HEK293 (cell line): ENCODE measurements at regions not wholly inside any gene's neighbourhood (a gene's known extent, or its start where the extent isn't known, plus 50 kb on each side); places are given as distances from the start of the nearest gene placed in this dataset.

Experiments used
- CTCF ChIA-PET: fragments of 350-600 bp; formaldehyde crosslinking; extraction: SDS; loops from one replicate; lab custom pipeline; 2021; ENCODE audit warnings: antibody characterized with exemption; lab: Yijun Ruan, JAX
- POLR2A ChIA-PET: fragments of 300-600 bp; formaldehyde crosslinking; extraction: SDS; loops from one replicate; lab custom pipeline; 2020; ENCODE audit warnings: antibody characterized with exemption, inconsistent platforms; lab: Yijun Ruan, JAX
- H3K27ac ChIP-seq: fragments of 200-500 bp; sonication (Bioruptor generic); 2 replicates; pipeline ENCODE4 v1.5.1; 2014; ENCODE audit warnings: low read depth, low read length, control low read depth, inconsistent platforms; ENCODE audit errors: extremely low read depth
- H3K36me3 ChIP-seq, 2 experiments: fragments of 200-500 bp in 1 of 2; sonication (Bioruptor generic) in 1 of 2; 1 replicate in 1 of 2; 2 replicates in 1 of 2; pipeline ENCODE4 v1.5.1; 2014 to 2017; ENCODE audit warnings: inconsistent platforms in 2 of 2, low read length in 2 of 2; ENCODE audit not compliant: control insufficient read depth in 2 of 2, insufficient read depth in 1 of 2
- H3K4me1 ChIP-seq: fragments of 200-500 bp; sonication (Bioruptor generic); 2 replicates; pipeline ENCODE4 v1.5.1; 2014; ENCODE audit warnings: mild to moderate bottlenecking, low read length, inconsistent platforms; ENCODE audit not compliant: control insufficient read depth, insufficient read depth
- H3K4me3 ChIP-seq: 2 replicates; pipeline ENCODE4 v1.5.1; 2011; ENCODE audit warnings: low read depth, mild to moderate bottlenecking, control low read depth, low read length, moderate library complexity
- H3K9me3 ChIP-seq: fragments of 200-500 bp; sonication (Bioruptor generic); 2 replicates; pipeline ENCODE4 v1.5.1; 2014; ENCODE audit warnings: low read depth, low read length, inconsistent platforms; ENCODE audit not compliant: control insufficient read depth, insufficient read depth
- BCL11A ChIP-seq: fragments of 450-650 bp; formaldehyde crosslinking; IDR thresholded peaks from 2 replicates; pipeline ENCODE4 v1.5.1; 2016; ENCODE audit warnings: low read depth, missing biosample characterization, missing genetic modification characterization
- GFI1B ChIP-seq: fragments of 450-650 bp; formaldehyde crosslinking; IDR thresholded peaks from 2 replicates; pipeline ENCODE4 v1.5.1; 2016; ENCODE audit warnings: missing biosample characterization, missing genetic modification characterization
- PRDM10 ChIP-seq: fragments of 450-650 bp; formaldehyde crosslinking; IDR thresholded peaks from 2 replicates; pipeline ENCODE4 v1.5.1; 2016; ENCODE audit warnings: missing biosample characterization, missing genetic modification characterization
- SCRT1 ChIP-seq: fragments of 450-650 bp; formaldehyde crosslinking; IDR thresholded peaks from 2 replicates; pipeline ENCODE4 v1.5.1; 2016; ENCODE audit warnings: missing biosample characterization, missing genetic modification characterization, borderline replicate concordance
- SCRT2 ChIP-seq: fragments of 450-650 bp; formaldehyde crosslinking; IDR thresholded peaks from 2 replicates; pipeline ENCODE4 v1.5.1; 2016; ENCODE audit warnings: missing biosample characterization, missing genetic modification characterization
- ZBTB7A ChIP-seq: fragments of 450-650 bp; formaldehyde crosslinking; IDR thresholded peaks from 2 replicates; pipeline ENCODE4 v1.5.1; 2016; ENCODE audit warnings: low read depth, missing biosample characterization, missing genetic modification characterization
- ZNF157 ChIP-seq: fragments of 450-650 bp; formaldehyde crosslinking; IDR thresholded peaks from 2 replicates; pipeline ENCODE4 v1.5.1; 2016; ENCODE audit warnings: missing biosample characterization, missing genetic modification characterization
- ZNF560 ChIP-seq: fragments of 450-650 bp; formaldehyde crosslinking; IDR thresholded peaks from 2 replicates; pipeline ENCODE4 v1.5.1; 2017; ENCODE audit warnings: missing biosample characterization, missing genetic modification characterization, borderline replicate concordance
- ZNF658 ChIP-seq: fragments of 450-650 bp; formaldehyde crosslinking; IDR thresholded peaks from 2 replicates; pipeline ENCODE4; 2016; ENCODE audit warnings: missing biosample characterization, missing genetic modification characterization
- ZNF692 ChIP-seq: fragments of 450-650 bp; formaldehyde crosslinking; IDR thresholded peaks from 2 replicates; pipeline ENCODE4 v1.5.1; 2016; ENCODE audit warnings: missing biosample characterization, missing genetic modification characterization
- ZNF830 ChIP-seq: fragments of 450-650 bp; IDR thresholded peaks from 2 replicates; pipeline ENCODE4 v1.5.0; 2018; ENCODE audit warnings: missing biosample characterization, missing genetic modification characterization, low read depth, mild to moderate bottlenecking, moderate library complexity
- ZSCAN16 ChIP-seq: fragments of 450-650 bp; formaldehyde crosslinking; IDR thresholded peaks from 2 replicates; pipeline ENCODE4 v1.5.1; 2016; ENCODE audit warnings: missing biosample characterization, missing genetic modification characterization

- H3K27ac ChIP-seq = no peak overlapping the region
- CTCF ChIA-PET = interaction anchor here (0.6 to 1.1 kb wide), 3 partner anchors 24 to 174 kb away, joined by 3 read pairs; no protein-coding TSS in a partner anchor
- H3K4me3 ChIP-seq = no peak overlapping the region
- no peak for TF ChIP-seq ZBTB7A (tag by site-specific recombination)
- no peak for TF ChIP-seq ZNF157 (tag by site-specific recombination)
- TF ChIP-seq ZNF560 = no peak
- TF ChIP-seq ZNF658 = no peak
- TF ChIP-seq BCL11A (tag by site-specific recombination) = no peak
- TF ChIP-seq ZNF830 (tag by site-specific recombination) = no peak
- TF ChIP-seq PRDM10 (tag by site-specific recombination) = no peak
- TF ChIP-seq, all 188 proteins: peak for 0
- Histone ChIP-seq H3K4me1 (no peaks in the 10 kb centered on the region), H3K36me3 (no peaks in the 10 kb centered on the region), H3K9me3 (no peaks in the 10 kb centered on the region)
- POLR2A ChIA-PET = interaction anchor here (0.9 kb wide), 1 partner anchor 56 kb away, joined by 3 read pairs; no protein-coding TSS in a partner anchor
These were observed 71.4 kb upstream of the PCSK6 start for GRCh38 chr15:101560722-101561583.

- CTCF ChIA-PET = interaction anchor here (0.6 to 1.1 kb wide), 2 partner anchors 25 to 154 kb away, joined by 3 read pairs; no protein-coding TSS in a partner anchor
- no peak overlapping the region for H3K27ac ChIP-seq
- no peak overlapping the region for H3K4me3 ChIP-seq
- H3K9me3 ChIP-seq = no peaks in the 10 kb centered on the region
- peak; percentile 56 for TF ChIP-seq ZNF692 (tag by site-specific recombination)
- TF ChIP-seq GFI1B (tag by site-specific recombination) = no peak
- TF ChIP-seq, all 188 proteins: peak for 1
- POLR2A ChIA-PET = no interaction called here
- H3K36me3 ChIP-seq = no peaks in the 10 kb centered on the region
- H3K4me1 ChIP-seq = no peaks in the 10 kb centered on the region
These were observed 70.4 kb upstream of the PCSK6 start for GRCh38 chr15:101559952-101560351.

- Histone ChIP-seq H3K4me1 (no peaks in the 10 kb centered on the region), H3K9me3 (no peaks in the 10 kb centered on the region), H3K36me3 (no peaks in the 10 kb centered on the region), H3K4me3 (no peak overlapping the region), H3K27ac (peak overlapping the region; percentile 11; the same call in 1 of the 2 replicates)
- CTCF ChIA-PET = interaction anchor here (0.9 to 1.7 kb wide), 2 partner anchors 9 to 12 kb away, joined by 3 to 10 read pairs; no protein-coding TSS in a partner anchor
- POLR2A ChIA-PET = no interaction called here
- no peak for TF ChIP-seq ZSCAN16
- peak; percentile 96 for TF ChIP-seq SCRT2
- TF ChIP-seq SCRT1 (tag by site-specific recombination) = peak; percentile 89
These were observed 68.9 kb upstream of the PCSK6 start for GRCh38 chr15:101558221-101558941.
